Brain microvascular endothelial cell (primary cell): ENCODE measurements at regions not wholly inside any gene's neighbourhood (a gene's known extent, or its start where the extent isn't known, plus 50 kb on each side); places are given as distances from the start of the nearest gene placed in this dataset.

ENCODE experiments used
- DNase-seq: peaks from one replicate; pipeline ENCODE4 v3.0.0-alpha.2; 2020
- H3K27ac ChIP-seq: fragments of 250-450 bp; sonication (Bioruptor Pico); 2 replicates; pipeline ENCODE4 v1.5.1; 2020; ENCODE audit warnings: mild to moderate bottlenecking, moderate library complexity
- H3K27me3 ChIP-seq: fragments of 250-450 bp; sonication (Bioruptor Pico); replicated peaks from 2 replicates; pipeline ENCODE4 v1.5.1; 2020; ENCODE audit warnings: mild to moderate bottlenecking
- H3K36me3 ChIP-seq: fragments of 250-450 bp; sonication (Bioruptor Pico); replicated peaks from 2 replicates; pipeline ENCODE4 v1.5.1; 2020; ENCODE audit warnings: mild to moderate bottlenecking
- H3K4me3 ChIP-seq: 2 replicates; pipeline ENCODE4 v1.5.1; 2011; ENCODE audit warnings: low read depth, mild to moderate bottlenecking, control low read depth, low read length, moderate library complexity
- in situ Hi-C: cut with HindIII; loops from 2 replicates; pipeline ENCODE4 v1.10.0; 2017; ENCODE audit warnings: low sequenced_read_pairs, low pct_ligation_motif_present
- TF ChIP-seq, protein P1 (sequence below): IDR thresholded peaks from 2 replicates; pipeline ENCODE4 v1.5.1; 2011; ENCODE audit warnings: low read depth, mild to moderate bottlenecking, moderate library complexity, low read length, control low read depth, inconsistent platforms; ENCODE audit errors: missing control alignments

DNA sequence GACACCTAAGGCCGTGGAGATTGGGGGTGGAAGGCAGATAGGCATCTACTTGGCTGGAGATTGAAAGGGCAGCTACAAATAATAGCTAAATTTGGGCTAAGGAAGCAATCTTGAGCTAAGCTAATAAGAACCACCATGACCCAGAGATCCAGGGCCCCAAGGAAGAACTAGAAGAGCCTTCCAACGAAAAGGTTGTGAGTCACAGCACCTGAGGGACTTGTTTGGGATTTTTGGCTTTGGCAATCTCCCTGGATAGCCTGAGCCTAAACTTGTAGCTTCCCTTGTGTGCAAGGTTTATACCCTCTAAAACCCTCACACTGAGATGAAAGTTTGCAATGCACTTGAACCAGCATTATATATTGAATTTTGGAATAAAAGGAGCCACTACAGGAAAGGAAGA, 364.0 kb upstream of the IL12A start:
- H3K36me3 ChIP-seq = no peaks in the 10 kb centered on the region
- TF ChIP-seq, protein P1, sequence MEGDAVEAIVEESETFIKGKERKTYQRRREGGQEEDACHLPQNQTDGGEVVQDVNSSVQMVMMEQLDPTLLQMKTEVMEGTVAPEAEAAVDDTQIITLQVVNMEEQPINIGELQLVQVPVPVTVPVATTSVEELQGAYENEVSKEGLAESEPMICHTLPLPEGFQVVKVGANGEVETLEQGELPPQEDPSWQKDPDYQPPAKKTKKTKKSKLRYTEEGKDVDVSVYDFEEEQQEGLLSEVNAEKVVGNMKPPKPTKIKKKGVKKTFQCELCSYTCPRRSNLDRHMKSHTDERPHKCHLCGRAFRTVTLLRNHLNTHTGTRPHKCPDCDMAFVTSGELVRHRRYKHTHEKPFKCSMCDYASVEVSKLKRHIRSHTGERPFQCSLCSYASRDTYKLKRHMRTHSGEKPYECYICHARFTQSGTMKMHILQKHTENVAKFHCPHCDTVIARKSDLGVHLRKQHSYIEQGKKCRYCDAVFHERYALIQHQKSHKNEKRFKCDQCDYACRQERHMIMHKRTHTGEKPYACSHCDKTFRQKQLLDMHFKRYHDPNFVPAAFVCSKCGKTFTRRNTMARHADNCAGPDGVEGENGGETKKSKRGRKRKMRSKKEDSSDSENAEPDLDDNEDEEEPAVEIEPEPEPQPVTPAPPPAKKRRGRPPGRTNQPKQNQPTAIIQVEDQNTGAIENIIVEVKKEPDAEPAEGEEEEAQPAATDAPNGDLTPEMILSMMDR = no peak
- in situ Hi-C loops = loop anchor here (25.0 kb wide), 1 partner anchor 163 kb away; no protein-coding TSS in a partner anchor
- no peak for DNase-seq
- H3K4me3 ChIP-seq = no peak overlapping the region
- H3K27me3 ChIP-seq = no peaks in the 10 kb centered on the region
- no peak overlapping the region for H3K27ac ChIP-seq

DNA sequence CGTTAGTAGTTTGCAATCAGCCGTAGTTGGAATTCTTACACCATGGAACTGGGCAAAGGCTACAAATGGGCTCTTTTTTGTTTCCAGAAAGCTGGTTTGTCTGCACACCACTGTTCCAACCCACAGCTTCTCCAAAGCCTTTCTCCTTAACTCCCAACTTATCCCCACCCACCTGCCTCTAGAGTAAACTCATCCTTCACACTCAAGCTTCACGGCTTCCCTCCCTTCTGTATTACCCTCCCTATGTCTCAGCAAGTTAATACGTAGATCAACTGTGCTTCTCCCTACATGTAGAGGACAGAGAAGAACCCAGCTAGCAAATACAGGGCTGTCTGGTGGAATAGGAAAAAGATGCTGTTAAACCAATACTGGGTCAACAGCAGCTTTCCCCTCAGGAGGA, 363.0 kb upstream of the IL12A start:
- DNase-seq = no peak
- TF ChIP-seq, protein P1 = no peak
- H3K4me3 ChIP-seq = no peak overlapping the region
- H3K36me3 ChIP-seq = no peaks in the 10 kb centered on the region
- no peak overlapping the region for H3K27ac ChIP-seq
- in situ Hi-C loops = no loop called here
- no peaks in the 10 kb centered on the region for H3K27me3 ChIP-seq

DNA sequence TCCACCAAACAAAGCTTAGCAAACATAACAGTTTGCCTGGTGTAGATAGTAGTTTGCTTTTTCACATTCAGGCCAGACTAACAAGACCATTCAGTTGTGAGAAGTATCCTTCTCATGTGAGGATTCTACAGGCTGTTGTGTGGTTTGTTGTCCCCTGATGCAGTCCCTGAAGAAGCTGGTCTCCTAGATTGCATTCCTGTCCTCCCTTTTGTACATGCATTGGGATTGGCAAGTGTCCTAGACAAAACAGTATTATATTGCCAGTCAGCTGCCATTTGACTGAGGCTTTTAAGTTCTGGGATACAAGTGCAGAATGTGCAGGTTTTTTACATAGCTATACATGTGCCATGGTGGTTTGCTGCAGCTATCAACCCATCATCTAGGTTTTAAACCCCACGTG, 362.0 kb upstream of the IL12A start:
- H3K36me3 ChIP-seq = no peaks in the 10 kb centered on the region
- TF ChIP-seq, protein P1 = no peak
- H3K4me3 ChIP-seq = no peak overlapping the region
- no peaks in the 10 kb centered on the region for H3K27me3 ChIP-seq
- in situ Hi-C loops = no loop called here
- H3K27ac ChIP-seq = no peak overlapping the region
- DNase-seq = no peak

DNA sequence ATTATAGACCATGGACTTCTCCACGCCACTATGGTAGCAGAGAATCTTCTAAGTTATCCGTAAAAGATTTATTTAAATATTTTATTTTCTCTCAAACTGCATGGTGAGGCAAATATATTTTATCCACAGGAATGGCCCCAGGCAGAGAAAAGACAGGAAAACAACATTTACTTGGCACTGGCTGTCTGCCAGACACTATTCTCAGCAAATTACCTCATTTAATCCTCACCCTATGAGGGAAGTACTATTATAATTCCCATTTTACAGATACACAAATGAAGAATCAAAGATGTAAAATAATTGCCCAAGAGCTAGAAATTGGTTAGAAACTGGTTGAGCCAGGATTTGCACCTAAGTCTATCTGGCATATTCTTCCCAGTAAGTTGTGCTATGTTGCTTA, 361.4 kb upstream of the IL12A start:
- TF ChIP-seq, protein P1 = no peak
- H3K27ac ChIP-seq = no peak overlapping the region
- H3K27me3 ChIP-seq = no peaks in the 10 kb centered on the region
- DNase-seq = no peak
- no peak overlapping the region for H3K4me3 ChIP-seq
- in situ Hi-C loops = no loop called here
- H3K36me3 ChIP-seq = no peaks in the 10 kb centered on the region

DNA sequence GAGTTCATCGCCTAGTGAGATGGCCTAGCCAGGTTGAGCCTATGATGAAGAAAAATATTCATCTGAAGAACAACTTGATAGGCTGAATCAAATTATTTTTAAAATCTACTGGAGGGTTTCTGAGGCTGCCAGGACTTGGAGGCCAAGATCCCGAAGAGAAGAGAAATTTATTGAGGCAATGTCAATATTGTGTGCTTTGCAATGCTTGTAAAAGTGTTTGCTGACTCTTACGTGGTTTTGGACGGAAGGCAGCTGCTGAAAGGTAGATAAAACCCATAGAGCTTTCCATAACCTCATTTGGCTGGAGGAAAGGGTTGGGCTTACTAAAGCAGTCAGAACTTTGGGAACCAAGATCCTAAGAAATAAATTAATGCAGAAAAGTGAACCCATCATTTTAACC, 361.0 kb upstream of the IL12A start:
- in situ Hi-C loops = no loop called here
- Histone ChIP-seq H3K27ac (no peak overlapping the region), H3K4me3 (no peak overlapping the region)

More for the DNA sequence above, 361.0 kb upstream of the IL12A start:
- TF ChIP-seq, protein P1 = no peak
- Histone ChIP-seq H3K36me3 (no peaks in the 10 kb centered on the region), H3K27me3 (no peaks in the 10 kb centered on the region)
- no peak for DNase-seq
